ENCODE measurements at regions not wholly inside any gene's neighbourhood (a gene's known extent, or its start where the extent isn't known, plus 50 kb on each side); places are given as distances from the start of the nearest gene placed in this dataset.

GRCh38 chr3:124276133-124276532 is 284.2 kb upstream of the ROPN1 start (continued):
- TF ChIP-seq ZNF513 (CRISPR knock-in tag; conservative IDR thresholded peaks at IDR 0.05) (no peak), GATAD2A (CRISPR knock-in tag; IDR thresholded peaks at IDR 0.05) (no peak), SMARCC2 (IDR thresholded peaks at IDR 0.05) (no peak), ZNF10 (CRISPR knock-in tag; IDR thresholded peaks at IDR 0.05; ENCODE audit: borderline replicate concordance, low read depth) (no peak), ZNF781 (CRISPR knock-in tag; IDR thresholded peaks at IDR 0.05; ENCODE audit: borderline replicate concordance, not compliant biosample characterization) (no peak), ZNF569 (CRISPR knock-in tag; IDR thresholded peaks at IDR 0.05; ENCODE audit: borderline replicate concordance) (no peak), IKZF1 (IDR thresholded peaks at IDR 0.05) (no peak)

- intact Hi-C loops (cut with micrococcal nuclease; ENCODE audit: unreplicated experiment) (no loop called here), in situ Hi-C loops (cut with HindIII; ENCODE audit: extremely low pct_ligation_motif_present, low pct_unique_long_range_greater_than_20kb) (no loop called here)
- Histone ChIP-seq H3K27ac (ENCODE audit: extremely low read length, insufficient read depth, low read length) (no peak overlapping the region), H3K27me3 (ENCODE audit: control insufficient read depth in 1 of 2, insufficient read depth in 2 of 2, low read length in 2 of 2) (0 out of 5 replicates have a peak, but pooled peaks cover 0 to 3% of the 10 kb centered on the region in 2 experiments), H3K4me1 (ENCODE audit: insufficient read depth, low read length) (no peaks in the 10 kb centered on the region), H2AFZ (ENCODE audit: low read length) (no peak overlapping the region), H4K20me1 (ENCODE audit: insufficient read depth, low read length) (no peaks in the 10 kb centered on the region), H3K36me3 (replicated peaks in 1 of 2; ENCODE audit: control insufficient read depth in 1 of 2, insufficient read depth in 2 of 2, low read length in 2 of 2) (no peaks in the 10 kb centered on the region), H3K4me2 (ENCODE audit: low read depth, low read length) (no peak overlapping the region), H3K79me2 (ENCODE audit: insufficient read depth, low read length) (no peaks in the 10 kb centered on the region), H3K4me3 (replicated peaks in 1 of 3; ENCODE audit: insufficient read depth in 1 of 3, low read depth in 2 of 3, low read length in 3 of 3) (no peak overlapping the region), H3K9ac (ENCODE audit: insufficient read depth, low read depth, low read length) (no peak overlapping the region), H3K9me3 (ENCODE audit: low read length) (no peaks in the 10 kb centered on the region)
- FAIRE-seq (no peak), ATAC-seq (no peak), DNase-seq (ENCODE audit: low spot score) (no peak)
- POLR2A ChIA-PET = no interaction called here
- WGBS (ENCODE audit: low lambda C conversion rate) = 63% methylated on average over 3 of the region's 8 CpGs
- no TSS peak for BruUV-seq (replicated peaks)
- CTCF ChIA-PET (ENCODE audit: low intra/inter-chr PET ratio, low total read pairs) = no interaction called here
- TF ChIP-seq MNT (IDR thresholded peaks at IDR 0.05) (peak; percentile 85), FIP1L1 (IDR thresholded peaks at IDR 0.05; ENCODE audit: borderline replicate concordance, insufficient read depth, low read depth, low read length) (no peak), E2F1 (CRISPR knock-in tag; IDR thresholded peaks at IDR 0.05) (no peak)
Measured at GRCh38 chr3:124276539-124277143, 284.7 kb upstream of the ROPN1 start.

Data from HepG2 (cell line).